HG02943 (cell line): ENCODE measurements at regions not wholly inside any gene's neighbourhood (a gene's known extent, or its start where the extent isn't known, plus 50 kb on each side); places are given as distances from the start of the nearest gene placed in this dataset.
"Not testable (repeated sequence)": the region's sequence is repeated elsewhere in the genome, so short reads cannot be mapped to it uniquely, and the experiment has no call there.

Experiments used
- ATAC-seq: cut with Tn5 transposase; IDR thresholded peaks from one replicate; pipeline ENCODE4 v1.9.1; 2021; ENCODE audit warnings: mild to moderate bottlenecking, low read depth, moderate library complexity; ENCODE audit not compliant: unreplicated experiment

GRCh38 chr12:58301730-58302122 is 360.4 kb downstream of the ATP23 start:
- ATAC-seq: no peak

DNA sequence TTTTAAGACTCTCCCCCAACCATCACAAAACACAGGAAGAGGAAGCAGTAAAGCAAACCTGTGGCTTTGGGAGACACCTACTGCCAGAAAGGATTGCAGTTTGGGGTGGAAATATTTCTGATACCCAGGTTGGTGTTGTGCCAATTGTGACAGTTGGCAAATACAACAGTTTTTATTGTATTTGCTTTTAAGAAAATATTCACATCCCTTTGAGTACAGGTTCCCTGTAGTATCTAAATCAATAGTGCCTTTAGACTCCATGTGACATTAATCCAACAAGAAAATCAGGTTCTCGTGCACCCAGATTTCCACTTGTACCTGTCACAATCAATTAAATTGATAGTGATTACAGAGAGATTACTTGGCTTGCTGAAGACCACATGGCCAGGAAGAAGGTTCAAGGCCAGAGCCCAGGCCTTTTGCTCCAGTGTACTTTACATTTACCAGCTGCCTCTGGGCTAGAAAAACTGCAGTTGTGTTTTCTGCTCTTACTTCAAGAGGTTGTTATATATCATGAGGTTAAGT is 361.2 kb downstream of the ATP23 start:
- no peak for ATAC-seq

DNA sequence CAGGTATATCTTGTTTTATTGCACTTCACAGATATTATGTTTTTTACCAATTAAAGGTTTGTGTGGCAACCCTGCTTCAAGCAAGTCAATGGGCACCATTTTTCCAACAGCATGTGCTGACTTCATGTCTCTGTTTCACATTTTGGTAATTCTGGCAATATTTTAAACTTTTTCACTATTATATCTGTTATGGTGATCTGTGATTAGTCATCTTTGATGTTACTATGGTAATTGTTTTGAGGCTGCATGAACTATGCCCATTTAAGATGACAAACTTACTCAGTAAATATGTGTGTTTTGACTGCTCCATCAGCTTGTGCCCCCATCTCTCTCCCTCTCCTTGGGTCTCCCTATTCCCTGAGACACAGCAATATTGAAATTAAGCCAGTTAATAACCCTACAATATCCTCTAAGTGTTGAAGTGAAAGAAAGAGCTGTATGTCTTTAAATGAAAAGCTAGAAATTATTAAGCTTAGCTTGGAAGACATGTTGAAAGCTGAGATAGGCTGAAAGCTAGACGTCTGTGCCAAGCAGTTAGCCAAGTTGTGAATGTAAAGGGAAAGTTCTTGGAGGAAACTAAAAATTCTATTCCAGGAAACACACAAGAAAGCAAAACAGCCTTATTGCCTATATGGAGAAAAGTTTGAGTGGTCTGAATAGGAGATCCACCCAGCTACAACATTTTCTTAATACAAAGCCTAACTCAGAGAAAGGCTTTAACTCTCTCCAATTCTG is 365.1 kb downstream of the ATP23 start:
- no peak for ATAC-seq

GRCh38 chr12:58309806-58310205 is 368.4 kb downstream of the ATP23 start:
- ATAC-seq: no peak

GRCh38 chr12:58310368-58310767 is 369.0 kb downstream of the ATP23 start:
- no peak for ATAC-seq

- ATAC-seq: no peak
Measured at GRCh38 chr12:58310809-58311622, 369.6 kb downstream of the ATP23 start.

GRCh38 chr12:58313091-58313855 is 371.9 kb downstream of the ATP23 start:
- no peak for ATAC-seq

DNA sequence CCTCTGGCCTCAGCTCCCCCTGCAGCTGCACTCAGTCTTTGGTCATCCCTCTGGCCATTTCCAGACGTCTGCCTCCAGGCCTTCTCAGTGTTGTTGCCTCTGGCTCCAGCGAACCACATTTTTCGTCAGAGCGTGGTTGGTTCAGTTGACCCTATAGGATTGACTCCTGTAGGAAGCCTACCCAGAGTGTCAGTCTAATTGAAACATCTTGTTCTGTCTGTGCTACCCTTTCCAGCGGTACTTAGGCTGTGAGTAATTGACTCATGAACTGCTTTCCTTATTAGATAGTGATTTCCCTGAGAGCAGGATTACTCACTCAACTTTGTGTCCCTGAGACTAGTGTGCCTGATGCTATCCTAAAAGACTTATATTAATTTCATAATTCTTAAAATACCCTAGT is 373.2 kb downstream of the ATP23 start:
- no peak for ATAC-seq

- ATAC-seq: no peak
Measured at GRCh38 chr12:58316926-58317325, 375.6 kb downstream of the ATP23 start.

DNA sequence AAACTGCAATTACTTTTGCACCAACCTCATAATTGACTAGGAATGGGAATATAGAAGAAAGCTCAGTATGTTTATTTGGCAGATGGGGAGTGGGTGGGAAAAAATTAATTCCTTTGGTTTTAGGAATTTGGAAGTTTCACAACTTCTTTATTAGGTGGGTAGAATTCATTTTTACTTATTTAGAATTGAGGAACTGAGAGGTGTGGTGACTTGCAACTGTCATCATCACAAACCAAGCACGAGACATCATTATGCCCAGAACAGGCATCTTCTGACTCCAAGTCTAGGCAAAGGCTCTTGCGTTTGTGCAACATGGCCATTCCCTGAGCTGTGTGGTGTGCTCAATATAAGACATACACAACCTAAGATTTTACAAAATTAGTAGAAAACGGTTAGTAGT is 380.0 kb downstream of the ATP23 start:
- peak; percentile 62 for ATAC-seq

- ATAC-seq: no peak
Measured at GRCh38 chr12:58323676-58324075, 382.3 kb downstream of the ATP23 start.

DNA sequence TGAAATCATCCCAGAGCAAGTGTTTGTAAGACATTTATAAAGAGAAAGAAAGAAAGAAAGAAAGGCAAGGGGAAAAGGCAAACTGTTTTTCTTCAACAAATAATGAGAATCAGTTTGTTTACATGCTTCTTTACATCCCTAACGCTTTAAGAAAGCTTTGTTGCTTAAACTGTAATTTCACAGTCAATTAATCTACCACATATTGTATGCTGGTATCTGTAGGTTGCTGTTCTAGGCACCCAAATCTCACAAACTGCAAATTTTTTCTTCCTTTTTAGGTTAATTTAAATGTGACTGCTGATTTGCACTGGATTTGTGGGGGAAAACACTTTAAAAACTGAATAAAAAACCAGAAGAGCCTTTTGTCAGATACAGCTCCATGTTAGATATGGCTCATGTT is 384.2 kb downstream of the ATP23 start:
- ATAC-seq: no peak

DNA sequence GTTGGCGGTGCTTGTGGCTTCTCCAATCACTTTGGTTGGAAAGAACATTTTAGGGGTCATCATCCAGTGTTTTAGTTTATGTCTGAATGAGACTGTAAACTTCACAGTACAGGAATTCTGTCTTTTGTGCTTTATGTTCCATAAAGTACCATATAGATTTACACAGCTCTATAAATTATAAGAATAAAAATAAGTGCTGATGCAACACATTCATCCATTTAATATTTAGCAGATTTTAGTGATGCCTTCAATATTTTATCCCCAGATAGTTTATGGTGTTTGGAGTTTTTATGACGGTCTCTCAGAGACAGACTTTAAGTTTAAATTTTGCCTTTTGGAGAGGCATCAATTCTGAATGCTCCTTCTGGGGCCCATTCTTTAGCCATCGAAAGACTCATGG is 385.2 kb downstream of the ATP23 start:
- no peak for ATAC-seq

DNA sequence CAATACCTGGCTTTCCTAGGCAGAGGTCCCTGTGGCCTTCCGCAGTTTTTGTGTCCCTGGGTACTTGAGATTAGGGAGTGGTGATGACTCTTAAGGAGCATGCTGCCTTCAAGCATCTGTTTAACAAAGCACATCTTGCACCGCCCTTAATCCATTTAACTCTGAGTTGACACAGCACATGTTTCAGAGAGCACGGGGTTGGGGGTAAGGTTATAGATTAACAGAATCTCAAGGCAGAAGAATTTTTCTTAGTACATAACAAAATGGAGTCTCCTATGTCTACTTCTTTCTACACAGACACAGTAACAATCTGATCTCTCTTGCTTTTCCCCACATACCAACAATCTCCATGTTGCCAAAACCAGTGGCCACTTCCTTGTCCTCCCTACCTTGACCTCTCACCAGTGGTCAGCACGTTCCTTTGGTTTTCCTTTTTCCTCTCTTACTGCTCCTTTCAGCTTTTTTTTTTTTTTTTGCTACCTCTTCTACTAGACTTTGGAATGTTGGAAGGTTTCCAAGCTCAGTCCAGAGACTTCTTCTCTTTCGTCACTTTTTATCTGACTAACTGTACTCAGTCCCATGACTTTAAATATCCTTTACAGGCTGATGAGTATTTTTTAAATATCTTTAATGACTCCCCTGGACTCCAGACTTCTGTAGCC is 395.3 kb downstream of the ATP23 start:
- ATAC-seq: not testable (repeated sequence)

- ATAC-seq: not testable (repeated sequence)
Measured at GRCh38 chr12:58337539-58337938, 396.2 kb downstream of the ATP23 start.

DNA sequence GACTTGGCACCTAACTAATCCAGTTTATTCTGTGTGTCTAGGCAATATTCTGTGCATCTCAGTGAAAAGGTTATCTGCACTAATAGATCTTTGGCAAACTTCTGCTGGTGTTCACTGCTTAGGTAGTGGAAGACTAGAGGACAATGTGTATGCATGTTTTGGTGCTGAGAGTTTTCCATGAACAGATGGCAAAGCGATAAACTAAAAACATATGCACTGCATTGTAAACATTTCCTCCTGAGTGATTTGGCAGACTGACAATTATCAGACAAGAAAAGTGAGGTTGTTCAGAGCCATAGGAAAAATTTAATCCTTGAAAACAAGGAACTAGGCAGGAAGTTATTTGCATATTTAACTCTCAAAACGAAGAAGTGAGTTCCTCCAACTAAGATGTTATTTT is 400.4 kb downstream of the ATP23 start:
- ATAC-seq: no peak

DNA sequence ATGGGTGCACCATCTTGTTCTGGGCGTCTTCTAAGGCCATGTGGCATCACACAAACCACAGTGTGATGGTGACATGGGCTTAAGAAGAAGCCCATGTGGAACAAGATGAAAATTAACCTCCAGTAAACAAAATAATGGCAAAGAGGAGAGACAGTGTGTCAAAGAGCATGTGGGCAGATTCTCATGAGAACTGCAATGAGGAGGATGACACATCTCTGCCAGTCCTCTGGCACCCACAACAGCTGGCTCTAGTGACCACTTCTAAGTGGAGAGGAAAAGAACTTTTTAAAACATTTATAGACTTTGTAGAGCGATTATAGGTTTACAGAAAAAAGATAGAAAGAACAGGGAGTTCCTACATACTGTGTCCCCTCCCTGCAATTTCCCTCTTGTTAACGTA is 401.4 kb downstream of the ATP23 start:
- ATAC-seq: no peak

GRCh38 chr12:58346032-58346632 is 404.8 kb downstream of the ATP23 start:
- peak; percentile 71 for ATAC-seq

- ATAC-seq: no peak
Measured at GRCh38 chr12:58347188-58347587, 405.8 kb downstream of the ATP23 start.

DNA sequence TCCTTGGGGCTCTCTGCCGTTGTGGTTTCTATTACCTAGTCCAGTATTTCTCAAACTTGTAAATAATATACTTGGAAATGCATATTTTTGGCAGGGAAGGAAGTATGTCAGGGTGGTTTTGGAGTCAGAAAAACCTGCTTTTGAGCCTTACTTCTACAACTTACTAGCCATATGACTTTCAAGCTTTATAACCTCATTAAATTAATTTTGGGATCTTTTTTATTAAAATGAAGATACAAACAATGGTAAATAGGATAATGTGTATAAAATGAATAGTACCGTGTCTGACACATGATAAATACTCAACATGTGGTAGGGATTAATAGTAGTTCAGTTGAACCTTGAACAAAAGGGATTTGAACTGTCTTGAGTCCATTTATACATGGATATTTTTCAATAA is 406.3 kb downstream of the ATP23 start:
- ATAC-seq: no peak
